GM20000 (cell line): ENCODE measurements at regions not wholly inside any gene's neighbourhood (a gene's known extent, or its start where the extent isn't known, plus 50 kb on each side); places are given as distances from the start of the nearest gene placed in this dataset.
A peak's percentile ranks its signal among the peaks of the same experiment; 100 is the strongest.

Experiments
- DNase-seq: peaks from one replicate; pipeline ENCODE4 v3.0.0; 2012; ENCODE audit warnings: low spot score
- CTCF ChIP-seq: IDR thresholded peaks from 2 replicates; pipeline ENCODE4 v1.5.1; 2012; ENCODE audit warnings: mild to moderate bottlenecking, control low read depth; ENCODE audit errors: extremely low read depth, missing control alignments

GRCh38 chr3:25855266-25855784 lies 65.4 kb downstream of the OXSM start:
- no peak for DNase-seq
- TF ChIP-seq CTCF, result no peak

- peak; percentile 73 for DNase-seq
- peak; percentile 61 for TF ChIP-seq CTCF
These were observed 67.1 kb downstream of the OXSM start for GRCh38 chr3:25856902-25857518.

- no peak for DNase-seq
- no peak for TF ChIP-seq CTCF
These were observed 71.7 kb downstream of the OXSM start for GRCh38 chr3:25861566-25861965.

- TF ChIP-seq CTCF, result no peak
- no peak for DNase-seq
These were observed 73.1 kb downstream of the OXSM start for GRCh38 chr3:25863011-25863415.

- peak; percentile 5 for TF ChIP-seq CTCF
- no peak for DNase-seq
These were observed 73.6 kb downstream of the OXSM start for GRCh38 chr3:25863416-25863959.

- no peak for TF ChIP-seq CTCF
- DNase-seq, result no peak
These were observed 80.6 kb downstream of the OXSM start for GRCh38 chr3:25870452-25870851.

- TF ChIP-seq CTCF, result no peak
- no peak for DNase-seq
These were observed 82.4 kb downstream of the OXSM start for GRCh38 chr3:25872200-25872877.
